Kidney (tissue), 13 donors: ENCODE measurements at regions not wholly inside any gene's neighbourhood (a gene's known extent, or its start where the extent isn't known, plus 50 kb on each side); places are given as distances from the start of the nearest gene placed in this dataset.
A peak's percentile ranks its signal among the peaks of the same experiment; 100 is the strongest.

Source experiments
- DNase-seq, 5 donors: peaks; one replicate each; pipeline ENCODE4 v3.0.0-alpha.2; 2013 to 2020
- FAIRE-seq: peaks from 2 replicates; lab custom pipeline; 2012; peaks lifted over from hg19 to GRCh38; lab: Jason Lieb, UNC
- H3K27ac ChIP-seq, 2 donors: one replicate each; pipeline ENCODE4 v1.7.0; 2013; ENCODE audit warnings: low read depth in 2 of 2, low read length in 2 of 2, inconsistent platforms in 1 of 2
- H3K27me3 ChIP-seq: one replicate; pipeline ENCODE4 v1.7.1; 2013; ENCODE audit warnings: low read length, inconsistent platforms; ENCODE audit not compliant: control insufficient read depth, insufficient read depth
- H3K36me3 ChIP-seq, 3 donors: one replicate each; pipeline versions ENCODE4 v1.7.0 to v1.7.1; 2013; ENCODE audit warnings: low read length in 3 of 3, control low read depth in 1 of 3, inconsistent platforms in 1 of 3; ENCODE audit not compliant: insufficient read depth in 3 of 3, control insufficient read depth in 2 of 3
- H3K4me1 ChIP-seq, 3 donors: one replicate each; pipeline versions ENCODE4 v1.7.0 to v1.7.1; 2013; ENCODE audit warnings: low read length in 3 of 3, inconsistent platforms in 1 of 3, low read depth in 1 of 3; ENCODE audit not compliant: control insufficient read depth in 2 of 3, insufficient read depth in 2 of 3
- H3K4me3 ChIP-seq, 3 donors: one replicate each; pipeline versions ENCODE4 v1.7.0 to v1.8.1; 2013; ENCODE audit warnings: low read length in 3 of 3, control low read depth in 1 of 3, inconsistent platforms in 1 of 3
- H3K9ac ChIP-seq, 3 donors: one replicate each; pipeline versions ENCODE4 v1.7.0 to v1.7.1; 2013; ENCODE audit warnings: low read length in 3 of 3, control low read depth in 1 of 3, inconsistent platforms in 1 of 3
- H3K9me3 ChIP-seq, 3 donors: one replicate each; pipeline versions ENCODE4 v1.7.0 to v1.7.1; 2013; ENCODE audit warnings: low read length in 3 of 3, control low read depth in 1 of 3, inconsistent platforms in 1 of 3; ENCODE audit not compliant: control insufficient read depth in 2 of 3, insufficient read depth in 1 of 3
- CTCF ChIP-seq: IDR thresholded peaks from 3 replicates; pipeline ENCODE4 v1.5.1; 2012; ENCODE audit warnings: mild to moderate bottlenecking, moderate library complexity, borderline replicate concordance; ENCODE audit not compliant: insufficient read depth; ENCODE audit errors: extremely low read depth
- intact Hi-C: fragments of 100-400 bp; cut with DNase I; formaldehyde crosslinking; loops from one replicate; pipeline ENCODE4 v1.11.1; 2022
- donor health status: control.
- donor health status: control.
- donor health status: control.
- donor health status: control.
- donor health status: control.
- donor health status: DM: yes; HTN: yes; CAD: no.
- donor health status: Normal renal cell carcinoma (clear cell type).

- TF ChIP-seq CTCF, result no peak
- H3K4me3 ChIP-seq, result no peak overlapping the region
- H3K4me1 ChIP-seq, result no peaks in the 10 kb centered on the region
- no peak overlapping the region for H3K27ac ChIP-seq
- H3K9me3 ChIP-seq, result no peaks in the 10 kb centered on the region
- no peak overlapping the region for H3K9ac ChIP-seq
- intact Hi-C loops, result no loop called here
- DNase-seq (peak in 1 of 5 donors; percentile 11), FAIRE-seq (no peak)
- peaks cover 2% of the 10 kb centered on the region for H3K27me3 ChIP-seq
- no peaks in the 10 kb centered on the region for H3K36me3 ChIP-seq
These were observed 218.6 kb upstream of the HTR2C start for GRCh38 chrX:114365065-114365834.

- H3K27ac ChIP-seq, result no peak overlapping the region
- no peaks in the 10 kb centered on the region for H3K9me3 ChIP-seq
- peak in 1 of 5 donors; percentile 7 for DNase-seq
- intact Hi-C loops, result no loop called here
- no peaks in the 10 kb centered on the region for H3K4me1 ChIP-seq
- no peak overlapping the region for H3K4me3 ChIP-seq
- H3K9ac ChIP-seq, result no peak overlapping the region
- H3K27me3 ChIP-seq, result peaks cover 2% of the 10 kb centered on the region
- H3K36me3 ChIP-seq, result no peaks in the 10 kb centered on the region
- peak; percentile 35 for FAIRE-seq
- no peak for TF ChIP-seq CTCF
These were observed 210.9 kb upstream of the HTR2C start for GRCh38 chrX:114372937-114373336.

GRCh38 chrX:114390251-114390796 is 193.6 kb upstream of the HTR2C start:
- DNase-seq (peak in 1 of 5 donors; percentile 53), FAIRE-seq (no peak)
- H3K4me3 ChIP-seq, result no peak overlapping the region
- no peaks in the 10 kb centered on the region for H3K4me1 ChIP-seq
- no peak overlapping the region for H3K27ac ChIP-seq
- H3K9me3 ChIP-seq, result no peaks in the 10 kb centered on the region
- no peaks in the 10 kb centered on the region for H3K27me3 ChIP-seq
- no peak for TF ChIP-seq CTCF
- no peak overlapping the region for H3K9ac ChIP-seq
- intact Hi-C loops, result no loop called here
- no peaks in the 10 kb centered on the region for H3K36me3 ChIP-seq
